K562 (cell line): ENCODE measurements at regions not wholly inside any gene's neighbourhood (a gene's known extent, or its start where the extent isn't known, plus 50 kb on each side); places are given as distances from the start of the nearest gene placed in this dataset.

Experiments used
- ATF2 ChIP-seq: sonication (generic); formaldehyde crosslinking; IDR thresholded peaks from 2 replicates; pipeline ENCODE4 v1.8.1; 2022; ENCODE audit warnings: missing genetic modification reagents
- MLLT1 ChIP-seq, 2 experiments: fragments of 450-650 bp; IDR thresholded peaks; 2 replicates each; pipeline ENCODE4 v1.6.1; 2016
- RAD21 ChIP-seq, 2 experiments: fragments of 250-450 bp in 1 of 2; fragments of 450-650 bp in 1 of 2; sonication (Bioruptor Pico) in 1 of 2; formaldehyde crosslinking in 1 of 2; IDR thresholded peaks in 1 of 2; conservative IDR thresholded peaks in 1 of 2; 2 replicates each; pipeline versions ENCODE4 v1.4.0 to v1.8.0; 2020 to 2022; ENCODE audit warnings: mild to moderate bottlenecking in 2 of 2, moderate library complexity in 1 of 2

DNA sequence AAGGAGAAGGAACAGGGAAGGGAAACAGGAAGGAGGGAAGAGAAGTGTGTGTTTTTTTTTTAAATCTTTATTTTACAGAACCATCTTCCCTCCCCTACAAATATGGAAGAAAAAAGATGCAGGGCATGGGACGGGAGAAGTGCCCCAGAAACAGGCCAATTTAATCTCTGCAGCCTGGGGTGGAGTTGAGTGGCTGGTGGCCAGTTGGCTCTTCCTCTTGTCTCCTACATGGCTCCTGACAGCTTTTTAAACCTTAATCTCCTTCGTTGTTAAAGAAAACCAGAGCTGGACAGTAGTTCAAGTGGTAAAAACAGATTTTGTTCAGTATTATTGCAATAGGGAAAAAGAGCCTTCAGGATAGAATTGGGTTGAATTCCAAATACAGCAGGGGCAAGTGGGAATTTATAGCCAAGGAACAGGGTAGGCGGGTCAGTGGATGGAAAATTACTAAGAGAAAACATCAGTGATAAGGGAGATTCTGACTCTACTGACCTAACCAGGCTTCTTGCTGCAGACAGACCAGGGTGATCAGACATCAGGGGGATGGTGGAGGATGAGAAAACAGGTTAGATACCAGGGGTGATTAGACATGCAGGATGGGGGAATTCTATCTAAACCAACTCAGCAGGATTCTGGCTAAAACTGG, 125.1 kb upstream of the CLINT1 start:
- TF ChIP-seq MLLT1 (IDR thresholded peaks at IDR 0.05) = no peak
- TF ChIP-seq ATF2 (CRISPR knock-in tag) = no peak
- TF ChIP-seq RAD21 (CRISPR knock-in tag; conservative IDR thresholded peaks at IDR 0.05 in 1 of 2, IDR thresholded peaks at IDR 0.05 in 1 of 2) = no peak
